ENCODE measurements at regions not wholly inside any gene's neighbourhood (a gene's known extent, or its start where the extent isn't known, plus 50 kb on each side); places are given as distances from the start of the nearest gene placed in this dataset.

DNA sequence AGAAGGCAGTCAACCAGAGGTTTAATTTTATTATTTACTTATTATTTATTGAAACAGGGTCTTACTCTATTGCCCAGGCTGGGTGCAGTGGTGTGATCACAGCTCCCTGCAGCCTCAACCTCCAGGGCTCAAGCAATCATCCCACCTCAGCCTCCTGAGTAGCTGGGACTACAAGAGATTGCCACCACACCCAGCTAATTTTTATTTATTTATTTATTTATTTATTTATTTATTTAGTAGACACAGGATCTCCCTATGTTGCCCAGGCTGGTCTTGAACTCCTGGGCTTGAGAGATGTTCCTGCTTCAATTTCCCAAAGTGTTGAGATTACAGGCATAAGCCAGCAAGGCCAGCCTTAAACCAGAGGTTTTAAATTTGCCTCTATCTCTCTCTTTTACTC lies 83.1 kb downstream of the RCN1 start:
- POLR2A ChIA-PET = no interaction called here
- no peaks in the 10 kb centered on the region for H3K36me3 ChIP-seq (ENCODE audit: control insufficient read depth in 2 of 2, insufficient read depth in 1 of 2, low read length in 2 of 2)
- no peak overlapping the region for H3K27ac ChIP-seq (ENCODE audit: extremely low read depth, low read depth, low read length)
- H3K4me1 ChIP-seq (ENCODE audit: control insufficient read depth, insufficient read depth, low read length) = no peaks in the 10 kb centered on the region
- H3K4me3 ChIP-seq (ENCODE audit: low read depth, low read length) = no peak overlapping the region
- CTCF ChIA-PET = interaction anchor here (0.5 to 7.4 kb wide), 14 partner anchors 9 to 1067 kb away, joined by 3 to 120 read pairs (median 3); no protein-coding TSS in a partner anchor
- H3K9me3 ChIP-seq (ENCODE audit: control insufficient read depth, insufficient read depth, low read depth, low read length) = no peaks in the 10 kb centered on the region
- TF ChIP-seq ZSCAN23 (tag by site-specific recombination; IDR thresholded peaks at IDR 0.05) = no peak
- TF ChIP-seq GFI1B (tag by site-specific recombination; IDR thresholded peaks at IDR 0.05) = no peak
- no peak for TF ChIP-seq ZNF624 (tag by site-specific recombination; IDR thresholded peaks at IDR 0.05)
- no peak for TF ChIP-seq ZNF561 (tag by site-specific recombination; IDR thresholded peaks at IDR 0.05; ENCODE audit: borderline replicate concordance)
- no peak for TF ChIP-seq ZEB2 (tag by site-specific recombination; IDR thresholded peaks at IDR 0.05)
- TF ChIP-seq, protein P1, sequence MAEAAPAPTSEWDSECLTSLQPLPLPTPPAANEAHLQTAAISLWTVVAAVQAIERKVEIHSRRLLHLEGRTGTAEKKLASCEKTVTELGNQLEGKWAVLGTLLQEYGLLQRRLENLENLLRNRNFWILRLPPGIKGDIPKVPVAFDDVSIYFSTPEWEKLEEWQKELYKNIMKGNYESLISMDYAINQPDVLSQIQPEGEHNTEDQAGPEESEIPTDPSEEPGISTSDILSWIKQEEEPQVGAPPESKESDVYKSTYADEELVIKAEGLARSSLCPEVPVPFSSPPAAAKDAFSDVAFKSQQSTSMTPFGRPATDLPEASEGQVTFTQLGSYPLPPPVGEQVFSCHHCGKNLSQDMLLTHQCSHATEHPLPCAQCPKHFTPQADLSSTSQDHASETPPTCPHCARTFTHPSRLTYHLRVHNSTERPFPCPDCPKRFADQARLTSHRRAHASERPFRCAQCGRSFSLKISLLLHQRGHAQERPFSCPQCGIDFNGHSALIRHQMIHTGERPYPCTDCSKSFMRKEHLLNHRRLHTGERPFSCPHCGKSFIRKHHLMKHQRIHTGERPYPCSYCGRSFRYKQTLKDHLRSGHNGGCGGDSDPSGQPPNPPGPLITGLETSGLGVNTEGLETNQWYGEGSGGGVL (tag by site-specific recombination; IDR thresholded peaks at IDR 0.05) = no peak
- TF ChIP-seq ZNF223 (tag by site-specific recombination; IDR thresholded peaks at IDR 0.05) = no peak
- no peak for TF ChIP-seq SP2 (tag by site-specific recombination; IDR thresholded peaks at IDR 0.05)
- TF ChIP-seq ZNF2 (tag by site-specific recombination; IDR thresholded peaks at IDR 0.05) = no peak
- no peak for TF ChIP-seq ZNF768 (tag by site-specific recombination; IDR thresholded peaks at IDR 0.05)
- TF ChIP-seq, protein P2, sequence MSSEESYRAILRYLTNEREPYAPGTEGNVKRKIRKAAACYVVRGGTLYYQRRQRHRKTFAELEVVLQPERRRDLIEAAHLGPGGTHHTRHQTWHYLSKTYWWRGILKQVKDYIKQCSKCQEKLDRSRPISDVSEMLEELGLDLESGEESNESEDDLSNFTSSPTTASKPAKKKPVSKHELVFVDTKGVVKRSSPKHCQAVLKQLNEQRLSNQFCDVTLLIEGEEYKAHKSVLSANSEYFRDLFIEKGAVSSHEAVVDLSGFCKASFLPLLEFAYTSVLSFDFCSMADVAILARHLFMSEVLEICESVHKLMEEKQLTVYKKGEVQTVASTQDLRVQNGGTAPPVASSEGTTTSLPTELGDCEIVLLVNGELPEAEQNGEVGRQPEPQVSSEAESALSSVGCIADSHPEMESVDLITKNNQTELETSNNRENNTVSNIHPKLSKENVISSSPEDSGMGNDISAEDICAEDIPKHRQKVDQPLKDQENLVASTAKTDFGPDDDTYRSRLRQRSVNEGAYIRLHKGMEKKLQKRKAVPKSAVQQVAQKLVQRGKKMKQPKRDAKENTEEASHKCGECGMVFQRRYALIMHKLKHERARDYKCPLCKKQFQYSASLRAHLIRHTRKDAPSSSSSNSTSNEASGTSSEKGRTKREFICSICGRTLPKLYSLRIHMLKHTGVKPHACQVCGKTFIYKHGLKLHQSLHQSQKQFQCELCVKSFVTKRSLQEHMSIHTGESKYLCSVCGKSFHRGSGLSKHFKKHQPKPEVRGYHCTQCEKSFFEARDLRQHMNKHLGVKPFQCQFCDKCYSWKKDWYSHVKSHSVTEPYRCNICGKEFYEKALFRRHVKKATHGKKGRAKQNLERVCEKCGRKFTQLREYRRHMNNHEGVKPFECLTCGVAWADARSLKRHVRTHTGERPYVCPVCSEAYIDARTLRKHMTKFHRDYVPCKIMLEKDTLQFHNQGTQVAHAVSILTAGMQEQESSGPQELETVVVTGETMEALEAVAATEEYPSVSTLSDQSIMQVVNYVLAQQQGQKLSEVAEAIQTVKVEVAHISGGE (tag by site-specific recombination; conservative IDR thresholded peaks at IDR 0.05; ENCODE audit: low read depth) = peak; percentile 61
- TF ChIP-seq, protein P3, sequence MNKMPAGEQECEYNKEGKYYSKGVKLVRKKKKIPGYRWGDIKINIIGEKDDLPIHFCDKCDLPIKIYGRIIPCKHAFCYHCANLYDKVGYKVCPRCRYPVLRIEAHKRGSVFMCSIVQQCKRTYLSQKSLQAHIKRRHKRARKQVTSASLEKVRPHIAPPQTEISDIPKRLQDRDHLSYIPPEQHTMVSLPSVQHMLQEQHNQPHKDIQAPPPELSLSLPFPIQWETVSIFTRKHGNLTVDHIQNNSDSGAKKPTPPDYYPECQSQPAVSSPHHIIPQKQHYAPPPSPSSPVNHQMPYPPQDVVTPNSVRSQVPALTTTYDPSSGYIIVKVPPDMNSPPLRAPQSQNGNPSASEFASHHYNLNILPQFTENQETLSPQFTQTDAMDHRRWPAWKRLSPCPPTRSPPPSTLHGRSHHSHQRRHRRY (tag by site-specific recombination; IDR thresholded peaks at IDR 0.05) = no peak
- no peak for TF ChIP-seq HOXA7 (CRISPR knock-in tag; IDR thresholded peaks at IDR 0.05; ENCODE audit: borderline replicate concordance)
- TF ChIP-seq ZNF660 (tag by site-specific recombination; IDR thresholded peaks at IDR 0.05) = no peak
- TF ChIP-seq ZNF132 (tag by site-specific recombination; IDR thresholded peaks at IDR 0.05; ENCODE audit: borderline replicate concordance) = no peak
- TF ChIP-seq, protein P4, sequence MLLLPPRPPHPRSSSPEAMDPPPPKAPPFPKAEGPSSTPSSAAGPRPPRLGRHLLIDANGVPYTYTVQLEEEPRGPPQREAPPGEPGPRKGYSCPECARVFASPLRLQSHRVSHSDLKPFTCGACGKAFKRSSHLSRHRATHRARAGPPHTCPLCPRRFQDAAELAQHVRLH (tag by site-specific recombination; IDR thresholded peaks at IDR 0.05) = no peak
- TF ChIP-seq ZNF501 (tag by site-specific recombination; IDR thresholded peaks at IDR 0.05) = no peak
- no peak for TF ChIP-seq ZNF248 (tag by site-specific recombination; IDR thresholded peaks at IDR 0.05)
- no peak for TF ChIP-seq ZNF776 (tag by site-specific recombination; IDR thresholded peaks at IDR 0.05; ENCODE audit: borderline replicate concordance)
- TF ChIP-seq ZNF48 (tag by site-specific recombination; IDR thresholded peaks at IDR 0.05) = no peak
- no peak for TF ChIP-seq ZBTB21 (tag by site-specific recombination; IDR thresholded peaks at IDR 0.05)
- TF ChIP-seq, protein P5, sequence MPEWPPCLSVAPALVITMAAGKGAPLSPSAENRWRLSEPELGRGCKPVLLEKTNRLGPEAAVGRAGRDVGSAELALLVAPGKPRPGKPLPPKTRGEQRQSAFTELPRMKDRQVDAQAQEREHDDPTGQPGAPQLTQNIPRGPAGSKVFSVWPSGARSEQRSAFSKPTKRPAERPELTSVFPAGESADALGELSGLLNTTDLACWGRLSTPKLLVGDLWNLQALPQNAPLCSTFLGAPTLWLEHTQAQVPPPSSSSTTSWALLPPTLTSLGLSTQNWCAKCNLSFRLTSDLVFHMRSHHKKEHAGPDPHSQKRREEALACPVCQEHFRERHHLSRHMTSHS (tag by site-specific recombination; IDR thresholded peaks at IDR 0.05) = no peak
- TF ChIP-seq ZNF366 (tag by site-specific recombination; conservative IDR thresholded peaks at IDR 0.05) = no peak
- no peak for TF ChIP-seq ZNF23 (tag by site-specific recombination; IDR thresholded peaks at IDR 0.05; ENCODE audit: borderline replicate concordance)
- TF ChIP-seq, protein P6, sequence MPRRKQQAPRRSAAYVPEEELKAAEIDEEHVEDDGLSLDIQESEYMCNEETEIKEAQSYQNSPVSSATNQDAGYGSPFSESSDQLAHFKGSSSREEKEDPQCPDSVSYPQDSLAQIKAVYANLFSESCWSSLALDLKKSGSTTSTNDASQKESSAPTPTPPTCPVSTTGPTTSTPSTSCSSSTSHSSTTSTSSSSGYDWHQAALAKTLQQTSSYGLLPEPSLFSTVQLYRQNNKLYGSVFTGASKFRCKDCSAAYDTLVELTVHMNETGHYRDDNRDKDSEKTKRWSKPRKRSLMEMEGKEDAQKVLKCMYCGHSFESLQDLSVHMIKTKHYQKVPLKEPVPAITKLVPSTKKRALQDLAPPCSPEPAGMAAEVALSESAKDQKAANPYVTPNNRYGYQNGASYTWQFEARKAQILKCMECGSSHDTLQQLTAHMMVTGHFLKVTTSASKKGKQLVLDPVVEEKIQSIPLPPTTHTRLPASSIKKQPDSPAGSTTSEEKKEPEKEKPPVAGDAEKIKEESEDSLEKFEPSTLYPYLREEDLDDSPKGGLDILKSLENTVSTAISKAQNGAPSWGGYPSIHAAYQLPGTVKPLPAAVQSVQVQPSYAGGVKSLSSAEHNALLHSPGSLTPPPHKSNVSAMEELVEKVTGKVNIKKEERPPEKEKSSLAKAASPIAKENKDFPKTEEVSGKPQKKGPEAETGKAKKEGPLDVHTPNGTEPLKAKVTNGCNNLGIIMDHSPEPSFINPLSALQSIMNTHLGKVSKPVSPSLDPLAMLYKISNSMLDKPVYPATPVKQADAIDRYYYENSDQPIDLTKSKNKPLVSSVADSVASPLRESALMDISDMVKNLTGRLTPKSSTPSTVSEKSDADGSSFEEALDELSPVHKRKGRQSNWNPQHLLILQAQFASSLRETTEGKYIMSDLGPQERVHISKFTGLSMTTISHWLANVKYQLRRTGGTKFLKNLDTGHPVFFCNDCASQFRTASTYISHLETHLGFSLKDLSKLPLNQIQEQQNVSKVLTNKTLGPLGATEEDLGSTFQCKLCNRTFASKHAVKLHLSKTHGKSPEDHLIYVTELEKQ (tag by site-specific recombination; IDR thresholded peaks at IDR 0.05; ENCODE audit: borderline replicate concordance) = no peak
- TF ChIP-seq, protein P7, sequence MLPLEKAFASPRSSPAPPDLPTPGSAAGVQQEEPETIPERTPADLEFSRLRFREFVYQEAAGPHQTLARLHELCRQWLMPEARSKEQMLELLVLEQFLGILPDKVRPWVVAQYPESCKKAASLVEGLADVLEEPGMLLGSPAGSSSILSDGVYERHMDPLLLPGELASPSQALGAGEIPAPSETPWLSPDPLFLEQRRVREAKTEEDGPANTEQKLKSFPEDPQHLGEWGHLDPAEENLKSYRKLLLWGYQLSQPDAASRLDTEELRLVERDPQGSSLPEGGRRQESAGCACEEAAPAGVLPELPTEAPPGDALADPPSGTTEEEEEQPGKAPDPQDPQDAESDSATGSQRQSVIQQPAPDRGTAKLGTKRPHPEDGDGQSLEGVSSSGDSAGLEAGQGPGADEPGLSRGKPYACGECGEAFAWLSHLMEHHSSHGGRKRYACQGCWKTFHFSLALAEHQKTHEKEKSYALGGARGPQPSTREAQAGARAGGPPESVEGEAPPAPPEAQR (tag by site-specific recombination; IDR thresholded peaks at IDR 0.05) = no peak
- no peak for TF ChIP-seq ZNF558 (tag by site-specific recombination; IDR thresholded peaks at IDR 0.05)
- TF ChIP-seq ZSCAN16 (tag by site-specific recombination; IDR thresholded peaks at IDR 0.05) = no peak

Measured in HEK293 (cell line).